H9 (cell line): ENCODE measurements at regions not wholly inside any gene's neighbourhood (a gene's known extent, or its start where the extent isn't known, plus 50 kb on each side); places are given as distances from the start of the nearest gene placed in this dataset.

ENCODE experiments used
- DNase-seq: peaks from one replicate; pipeline ENCODE4 v3.0.0-alpha.2; 2017
- H2AFZ ChIP-seq: one replicate; pipeline ENCODE4 v1.6.1; 2013; ENCODE audit warnings: mild to moderate bottlenecking, low read length, control low read depth, moderate library complexity
- H2AK5ac ChIP-seq: 2 replicates; pipeline ENCODE4 v1.6.1; 2013; ENCODE audit warnings: low read length, control low read depth, mixed read lengths; ENCODE audit not compliant: insufficient read length
- H2BK120ac ChIP-seq: one replicate; pipeline ENCODE4 v1.6.1; 2013; ENCODE audit warnings: low read depth, mild to moderate bottlenecking, low read length, control low read depth, inconsistent platforms; ENCODE audit not compliant: poor library complexity, severe bottlenecking
- H2BK12ac ChIP-seq: 2 replicates; pipeline ENCODE4 v1.6.1; 2013; ENCODE audit warnings: low read length, control low read depth, mixed read lengths, low read depth; ENCODE audit not compliant: insufficient read length
- H2BK15ac ChIP-seq: 2 replicates; pipeline ENCODE4 v1.6.1; 2013; ENCODE audit warnings: low read depth, low read length, control low read depth
- H2BK20ac ChIP-seq: one replicate; pipeline ENCODE4 v1.6.1; 2013; ENCODE audit warnings: low read depth, mild to moderate bottlenecking, low read length, control low read depth, inconsistent platforms; ENCODE audit not compliant: poor library complexity, severe bottlenecking
- H2BK5ac ChIP-seq: 2 replicates; pipeline ENCODE4 v1.6.1; 2013; ENCODE audit warnings: low read length, control low read depth, mixed read lengths; ENCODE audit not compliant: insufficient read length
- H3K14ac ChIP-seq: 2 replicates; pipeline ENCODE4 v1.6.1; 2013; ENCODE audit warnings: low read length, control low read depth; ENCODE audit not compliant: insufficient read depth
- H3K18ac ChIP-seq: 2 replicates; pipeline ENCODE4 v1.6.1; 2013; ENCODE audit warnings: low read depth, mild to moderate bottlenecking, mixed read lengths, low read length, control low read depth; ENCODE audit not compliant: insufficient read length
- H3K23ac ChIP-seq: 2 replicates; pipeline ENCODE4 v1.6.1; 2013; ENCODE audit warnings: low read length, control low read depth, mixed read lengths, low read depth; ENCODE audit not compliant: insufficient read length
- H3K23me2 ChIP-seq: 2 replicates; pipeline ENCODE4 v1.6.1; 2013; ENCODE audit warnings: low read depth, mild to moderate bottlenecking, mixed read lengths, low read length, control low read depth; ENCODE audit not compliant: insufficient read length, poor library complexity, severe bottlenecking
- H3K27ac ChIP-seq: 2 replicates; pipeline ENCODE4 v1.5.1; 2013; ENCODE audit warnings: low read length, control low read depth, mixed read lengths, low read depth; ENCODE audit not compliant: insufficient read length
- H3K27me3 ChIP-seq: 2 replicates; pipeline ENCODE4 v1.6.1; 2013; ENCODE audit warnings: low read length, control low read depth, inconsistent platforms; ENCODE audit not compliant: insufficient read depth
- H3K4ac ChIP-seq: 2 replicates; pipeline ENCODE4 v1.6.1; 2013; ENCODE audit warnings: low read depth, mild to moderate bottlenecking, control low read depth, inconsistent platforms, low read length, moderate library complexity
- H3K4me1 ChIP-seq: 2 replicates; pipeline ENCODE4 v1.6.1; 2013; ENCODE audit warnings: low read length, control low read depth, inconsistent platforms; ENCODE audit not compliant: insufficient read depth
- H3K4me2 ChIP-seq: 2 replicates; pipeline ENCODE4 v1.6.1; 2013; ENCODE audit warnings: low read length, control low read depth, mixed read lengths; ENCODE audit not compliant: insufficient read length, insufficient read depth
- H3K56ac ChIP-seq: 2 replicates; pipeline ENCODE4 v1.6.1; 2013; ENCODE audit warnings: low read depth, mild to moderate bottlenecking, mixed read lengths, low read length, control low read depth; ENCODE audit not compliant: insufficient read length
- H3K79me1 ChIP-seq: 2 replicates; pipeline ENCODE4 v1.6.1; 2013; ENCODE audit warnings: low read depth, mild to moderate bottlenecking, moderate library complexity, low read length, control low read depth, inconsistent platforms; ENCODE audit not compliant: insufficient read depth, poor library complexity, severe bottlenecking
- H3K79me2 ChIP-seq: 2 replicates; pipeline ENCODE4 v1.6.1; 2013; ENCODE audit warnings: low read length, control low read depth, inconsistent platforms; ENCODE audit not compliant: insufficient read depth
- H3K9ac ChIP-seq: 2 replicates; pipeline ENCODE4 v1.6.1; 2013; ENCODE audit warnings: low read length, control low read depth, mixed read lengths; ENCODE audit not compliant: insufficient read length; ENCODE audit errors: extremely low read depth
- H3K9me3 ChIP-seq: one replicate; pipeline ENCODE4 v1.6.1; 2013; ENCODE audit warnings: low read depth, low read length, inconsistent platforms; ENCODE audit not compliant: control insufficient read depth
- H3T11ph ChIP-seq: one replicate; pipeline ENCODE4 v1.6.1; 2013; ENCODE audit warnings: mild to moderate bottlenecking, low read length, control low read depth, inconsistent platforms
- H4K20me1 ChIP-seq: one replicate; pipeline ENCODE4 v1.6.1; 2013; ENCODE audit not compliant: control insufficient read depth, insufficient read length, insufficient read depth
- H4K5ac ChIP-seq: 2 replicates; pipeline ENCODE4 v1.6.1; 2013; ENCODE audit warnings: low read depth, mild to moderate bottlenecking, mixed read lengths, low read length, control low read depth; ENCODE audit not compliant: insufficient read length
- H4K8ac ChIP-seq: replicated peaks from 2 replicates; pipeline ENCODE4 v1.6.1; 2013; ENCODE audit warnings: low read length, control low read depth, mixed read lengths, low read depth; ENCODE audit not compliant: insufficient read length
- H4K91ac ChIP-seq: 2 replicates; pipeline ENCODE4 v1.6.1; 2013; ENCODE audit warnings: low read depth, mild to moderate bottlenecking, moderate library complexity, mixed read lengths, low read length, control low read depth; ENCODE audit not compliant: insufficient read length
- H3K27ac Mint-ChIP-seq, 3 experiments: 2 replicates in 2 of 3; 3 replicates in 1 of 3; pipeline ENCODE4 v1.8.0; 2020 to 2021; ENCODE audit warnings: mixed read lengths in 3 of 3, mild to moderate bottlenecking in 1 of 3, moderate library complexity in 1 of 3
- H3K27me3 Mint-ChIP-seq: 2 replicates; pipeline ENCODE4 v1.8.0; 2021; ENCODE audit warnings: low read depth, mild to moderate bottlenecking, moderate library complexity, mixed read lengths
- H3K36me3 Mint-ChIP-seq, 3 experiments: 2 replicates in 2 of 3; 3 replicates in 1 of 3; pipeline ENCODE4 v1.8.0; 2020 to 2021; ENCODE audit warnings: low read depth in 3 of 3, mixed read lengths in 3 of 3; ENCODE audit not compliant: insufficient read depth in 1 of 3
- H3K4me1 Mint-ChIP-seq, 2 experiments: 2 replicates each; pipeline ENCODE4 v1.8.0; 2020; ENCODE audit warnings: mixed read lengths in 2 of 2
- H3K4me3 Mint-ChIP-seq, 2 experiments: 2 replicates in 1 of 2; 3 replicates in 1 of 2; pipeline ENCODE4 v1.8.0; 2020 to 2021; ENCODE audit warnings: mild to moderate bottlenecking in 2 of 2, mixed read lengths in 2 of 2, moderate library complexity in 1 of 2
- H3K9me3 Mint-ChIP-seq, 2 experiments: 2 replicates in 1 of 2; 3 replicates in 1 of 2; pipeline ENCODE4 v1.8.0; 2020; ENCODE audit warnings: mild to moderate bottlenecking in 2 of 2, mixed read lengths in 2 of 2, moderate library complexity in 1 of 2
- CTCF ChIP-seq: fragments of 200-600 bp; sonication (generic); conservative IDR thresholded peaks from 3 replicates; pipeline ENCODE4 v1.8.0; 2021; ENCODE audit warnings: antibody characterized with exemption, mild to moderate bottlenecking
- WGBS: extraction: QIAGEN DNeasy Blood & Tissue Kit; methylation state at CpG from one replicate; pipeline ENCODE4 v1.1.7; 2013; ENCODE audit warnings: missing lambda C conversion rate, low lambda C conversion rate, mixed read lengths; ENCODE audit not compliant: insufficient read length; ENCODE audit errors: extremely low coverage; 5-methylcytosine and 5-hydroxymethylcytosine counted together

GRCh38 chr6:112597176-112597575 lies 250.0 kb downstream of the RFPL4B start:
- H2BK12ac ChIP-seq: no peak overlapping the region
- H3K27me3 ChIP-seq: no peaks in the 10 kb centered on the region
- no peak overlapping the region for H3K27ac ChIP-seq
- H3K23ac ChIP-seq: no peak overlapping the region
- no peaks in the 10 kb centered on the region for H3K79me2 ChIP-seq
- no peak overlapping the region for H3K4ac ChIP-seq
- no peaks in the 10 kb centered on the region for H4K20me1 ChIP-seq
- no peak overlapping the region for H2BK15ac ChIP-seq
- no peak overlapping the region for H3K56ac ChIP-seq
- no peak overlapping the region for H3T11ph ChIP-seq
- no peak overlapping the region for H2AK5ac ChIP-seq
- no peaks in the 10 kb centered on the region for H3K4me1 ChIP-seq
- Mint-ChIP-seq H3K4me3 (no peak overlapping the region), H3K27ac (no peak overlapping the region), H3K36me3 (peaks cover 0 to 17% (median 3%) of the 10 kb centered on the region in 3 experiments; a peak in 3 of 7 replicates), H3K27me3 (no peaks in the 10 kb centered on the region), H3K9me3 (peaks cover 11 to 16% of the 10 kb centered on the region in 2 experiments), H3K4me1 (no peaks in the 10 kb centered on the region)
- no CpG with 5 or more reads among the region's 1 CpG for WGBS
- no peak overlapping the region for H2BK5ac ChIP-seq
- H4K5ac ChIP-seq: no peak overlapping the region
- H3K18ac ChIP-seq: no peak overlapping the region
- no peaks in the 10 kb centered on the region for H3K79me1 ChIP-seq
- H4K8ac ChIP-seq: no peak overlapping the region
- H3K14ac ChIP-seq: no peak overlapping the region
- H3K9me3 ChIP-seq: no peaks in the 10 kb centered on the region
- no peak overlapping the region for H3K4me2 ChIP-seq
- no peak for TF ChIP-seq CTCF
- no peak overlapping the region for H2BK20ac ChIP-seq
- no peak overlapping the region for H3K9ac ChIP-seq
- DNase-seq: no peak
- no peak overlapping the region for H2AFZ ChIP-seq
- H4K91ac ChIP-seq: no peak overlapping the region
- no peaks in the 10 kb centered on the region for H3K23me2 ChIP-seq
- no peak overlapping the region for H2BK120ac ChIP-seq
